A673 (cell line): ENCODE measurements at regions not wholly inside any gene's neighbourhood (a gene's known extent, or its start where the extent isn't known, plus 50 kb on each side); places are given as distances from the start of the nearest gene placed in this dataset.

Experiments used
- BruUV-seq: library from RNA; stranded (reverse); fragments of 400-500 nt; replicated peaks from 2 replicates; lab custom pipeline; 2021; lab: Mats Ljungman, UMichigan
- CTCF ChIA-PET: fragments of 300-600 bp; sonication (Branson Sonifier 250); formaldehyde crosslinking; loops from one replicate; lab custom pipeline; 2022; ENCODE audit warnings: antibody characterized with exemption; lab: Charles Lee
- POLR2A ChIA-PET: fragments of 300-600 bp; sonication (Branson Sonifier 250); formaldehyde crosslinking; loops from one replicate; lab custom pipeline; 2022; ENCODE audit warnings: antibody characterized with exemption; ENCODE audit not compliant: low non-redundant PET; lab: Charles Lee
- DNase-seq: peaks from one replicate; pipeline ENCODE4 v3.0.0-alpha.2; 2015; ENCODE audit warnings: low spot score
- H3K27ac ChIP-seq: fragments of 200-600 bp; sonication (generic); 2 replicates; pipeline ENCODE4 v1.5.1; 2016; ENCODE audit warnings: mixed run types, low read depth, mild to moderate bottlenecking, mixed read lengths, antibody characterized with exemption, low read length; ENCODE audit not compliant: poor library complexity, severe bottlenecking
- H3K27me3 ChIP-seq: fragments of 200-600 bp; sonication (generic); replicated peaks from 2 replicates; pipeline ENCODE4 v1.6.1; 2017; ENCODE audit warnings: mixed run types, low read depth, mild to moderate bottlenecking, mixed read lengths, antibody characterized with exemption, low read length; ENCODE audit not compliant: insufficient read depth, poor library complexity
- H3K36me3 ChIP-seq: fragments of 200-600 bp; sonication (generic); 2 replicates; pipeline ENCODE4 v1.6.1; 2016; ENCODE audit warnings: mixed run types, mild to moderate bottlenecking, mixed read lengths, antibody characterized with exemption, low read length; ENCODE audit not compliant: insufficient read depth, poor library complexity, severe bottlenecking
- H3K4me1 ChIP-seq: fragments of 200-600 bp; sonication (generic); 2 replicates; pipeline ENCODE4 v1.6.1; 2017; ENCODE audit warnings: mixed run types, mild to moderate bottlenecking, mixed read lengths, antibody characterized with exemption, low read length; ENCODE audit not compliant: insufficient read depth, poor library complexity, severe bottlenecking
- H3K4me3 ChIP-seq: fragments of 200-600 bp; sonication (generic); 2 replicates; pipeline ENCODE4 v1.5.1; 2016; ENCODE audit warnings: low read depth, mixed run types, mild to moderate bottlenecking, mixed read lengths, low read length; ENCODE audit not compliant: poor library complexity, severe bottlenecking
- H3K9me3 ChIP-seq: fragments of 200-600 bp; sonication (generic); 2 replicates; pipeline ENCODE4 v1.6.1; 2016; ENCODE audit warnings: mixed run types, low read depth, mild to moderate bottlenecking, mixed read lengths, antibody characterized with exemption, low read length; ENCODE audit not compliant: poor library complexity, severe bottlenecking
- CTCF ChIP-seq: fragments of 300-800, 200-600 bp; sonication (generic); conservative IDR thresholded peaks from 2 replicates; pipeline ENCODE4 v1.5.1; 2017; ENCODE audit warnings: low read depth, mild to moderate bottlenecking, antibody characterized with exemption, low read length, moderate library complexity, mixed read lengths
- EZH2 ChIP-seq: fragments of 200-600 bp; sonication (generic); IDR thresholded peaks from 2 replicates; pipeline ENCODE4 v1.6.1; 2017; ENCODE audit warnings: borderline replicate concordance, low read depth, mild to moderate bottlenecking, mixed read lengths, antibody characterized with exemption, low read length; ENCODE audit not compliant: poor library complexity, severe bottlenecking
- intact Hi-C: fragments of 100-400 bp; cut with micrococcal nuclease; formaldehyde crosslinking; loops from one replicate; pipeline ENCODE4 v1.10.0; 2022; ENCODE audit not compliant: unreplicated experiment

- H3K27ac ChIP-seq, result no peak overlapping the region
- no peaks in the 10 kb centered on the region for H3K9me3 ChIP-seq
- ChIA-PET CTCF (no interaction called here), POLR2A (no interaction called here)
- no peaks in the 10 kb centered on the region for H3K27me3 ChIP-seq
- no TSS peak for BruUV-seq
- H3K4me3 ChIP-seq, result no peak overlapping the region
- no peaks in the 10 kb centered on the region for H3K4me1 ChIP-seq
- TF ChIP-seq EZH2 (no peak), CTCF (no peak)
- intact Hi-C loops, result no loop called here
- DNase-seq, result no peak
- H3K36me3 ChIP-seq, result no peaks in the 10 kb centered on the region
Observed at GRCh38 chr18:40365526-40365925, 1589.5 kb upstream of the PIK3C3 start.

- CTCF ChIA-PET, result no interaction called here
- no peaks in the 10 kb centered on the region for H3K9me3 ChIP-seq
- intact Hi-C loops, result no loop called here
Observed at GRCh38 chr18:40360558-40360957, 1594.5 kb upstream of the PIK3C3 start.

DNA sequence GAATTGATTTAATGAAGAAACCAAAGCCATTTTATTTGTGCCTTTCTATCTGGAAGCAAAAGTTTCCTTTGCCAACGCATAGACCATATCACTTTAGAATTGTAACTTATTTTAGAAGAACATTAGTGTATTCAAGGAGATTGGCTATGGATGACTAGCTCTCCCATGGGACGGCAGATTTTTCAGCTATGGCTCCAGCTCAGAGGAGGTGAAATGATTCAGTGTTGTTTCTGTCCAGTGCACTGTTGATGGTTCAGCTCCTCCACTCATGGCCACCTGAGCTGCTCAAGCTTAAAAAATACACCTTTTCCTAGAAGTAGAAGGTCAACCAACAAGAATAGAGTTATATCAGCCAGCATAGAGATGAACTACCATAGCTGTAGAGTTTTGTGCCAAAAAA is 1597.5 kb upstream of the PIK3C3 start:
- Histone ChIP-seq H3K36me3 (no peaks in the 10 kb centered on the region), H3K27me3 (peaks cover 6% of the 10 kb centered on the region), H3K4me1 (no peaks in the 10 kb centered on the region), H3K27ac (no peak overlapping the region), H3K9me3 (no peaks in the 10 kb centered on the region), H3K4me3 (no peak overlapping the region)
- no TSS peak for BruUV-seq
- no peak for TF ChIP-seq EZH2
- no peak for TF ChIP-seq CTCF
- intact Hi-C loops, result no loop called here
- CTCF ChIA-PET, result no interaction called here
- DNase-seq, result no peak
- POLR2A ChIA-PET, result no interaction called here

More at GRCh38 chr18:40360558-40360957, 1594.5 kb upstream of the PIK3C3 start:
- Histone ChIP-seq H3K27me3 (peaks cover 6% of the 10 kb centered on the region), H3K4me3 (no peak overlapping the region), H3K4me1 (no peaks in the 10 kb centered on the region), H3K27ac (no peak overlapping the region), H3K36me3 (no peaks in the 10 kb centered on the region)
- POLR2A ChIA-PET, result no interaction called here
- DNase-seq, result no peak
- TF ChIP-seq EZH2 (no peak), CTCF (no peak)
- no TSS peak for BruUV-seq
